ENCODE measurements at regions not wholly inside any gene's neighbourhood (a gene's known extent, or its start where the extent isn't known, plus 50 kb on each side); places are given as distances from the start of the nearest gene placed in this dataset.

GRCh38 chr1:34511802-34512201, 243.0 kb upstream of the GJB5 start (continued):
- no peak for TF ChIP-seq ZNF462 (CRISPR knock-in tag; IDR thresholded peaks at IDR 0.05)
- TF ChIP-seq EZH2 (IDR thresholded peaks at IDR 0.05; ENCODE audit: low read depth, unreplicated experiment) = no peak
- TF ChIP-seq EZH2phosphoT487 (IDR thresholded peaks at IDR 0.05; ENCODE audit: unreplicated experiment) = no peak
- no peak for TF ChIP-seq NANOG (IDR thresholded peaks at IDR 0.05; ENCODE audit: borderline replicate concordance)
- TF ChIP-seq POLR2AphosphoS5 (IDR thresholded peaks at IDR 0.05; ENCODE audit: low read depth) = no peak

- Histone ChIP-seq H3K27me3 (ENCODE audit: insufficient read depth) (no peaks in the 10 kb centered on the region), H3K4me3 (no peak overlapping the region), H2AFZ (no peak overlapping the region), H3K4me2 (no peak overlapping the region), H3K27ac (ENCODE audit: low read depth) (no peak overlapping the region), H3K36me3 (ENCODE audit: insufficient read depth) (no peaks in the 10 kb centered on the region), H3K9me2 (ENCODE audit: insufficient read depth) (0 out of 2 replicates have a peak, but pooled peaks cover 4% of the 10 kb centered on the region), H3K4me1 (ENCODE audit: insufficient read depth) (no peaks in the 10 kb centered on the region), H3F3A (replicated peaks; ENCODE audit: low read depth) (no peaks in the 10 kb centered on the region), H3K79me2 (replicated peaks; ENCODE audit: insufficient read depth) (no peaks in the 10 kb centered on the region), H4K20me1 (replicated peaks; ENCODE audit: insufficient read depth) (no peaks in the 10 kb centered on the region)
- no peak for DNase-seq (ENCODE audit: low spot score)
- Mint-ChIP-seq H3K27ac (no peak overlapping the region), H3K9me3 (peaks cover 13% of the 10 kb centered on the region), H3K27me3 (ENCODE audit: insufficient read depth, low read depth, poor library complexity) (no peaks in the 10 kb centered on the region), H3K4me1 (no peaks in the 10 kb centered on the region), H3K36me3 (ENCODE audit: low read depth) (no peaks in the 10 kb centered on the region), H3K4me3 (no peak overlapping the region)
- no peak for ATAC-seq
- TF ChIP-seq EZH2phosphoT487 (IDR thresholded peaks at IDR 0.05; ENCODE audit: unreplicated experiment) (no peak), NANOG (IDR thresholded peaks at IDR 0.05; ENCODE audit: borderline replicate concordance) (no peak), CTCF (conservative IDR thresholded peaks at IDR 0.05; ENCODE audit: low read depth in 2 of 2) (no peak), JUNB (IDR thresholded peaks at IDR 0.05; ENCODE audit: unreplicated experiment) (no peak), ZNF331 (CRISPR knock-in tag; IDR thresholded peaks at IDR 0.05; ENCODE audit: low read depth) (no peak), ZNF114 (CRISPR knock-in tag; IDR thresholded peaks at IDR 0.05) (no peak), POLR2AphosphoS5 (IDR thresholded peaks at IDR 0.05; ENCODE audit: low read depth) (no peak)
Observed at GRCh38 chr1:34518146-34518699, 236.6 kb upstream of the GJB5 start.

Data from GM23338 (cell line).